GM23248 (cell line): ENCODE measurements at regions not wholly inside any gene's neighbourhood (a gene's known extent, or its start where the extent isn't known, plus 50 kb on each side); places are given as distances from the start of the nearest gene placed in this dataset.

Experiments used
- EZH2 ChIP-seq: fragments of 200-600 bp; sonication (generic); IDR thresholded peaks from 2 replicates; pipeline ENCODE4 v1.6.1; 2018; ENCODE audit warnings: antibody characterized with exemption, mild to moderate bottlenecking; ENCODE audit not compliant: insufficient read depth, poor library complexity, severe bottlenecking
- EZH2phosphoT487 ChIP-seq: fragments of 200-600 bp; sonication (generic); IDR thresholded peaks from 2 replicates; pipeline ENCODE4 v1.6.1; 2018; ENCODE audit warnings: antibody characterized with exemption, moderate library complexity, mild to moderate bottlenecking, low read depth; ENCODE audit not compliant: insufficient read depth

DNA sequence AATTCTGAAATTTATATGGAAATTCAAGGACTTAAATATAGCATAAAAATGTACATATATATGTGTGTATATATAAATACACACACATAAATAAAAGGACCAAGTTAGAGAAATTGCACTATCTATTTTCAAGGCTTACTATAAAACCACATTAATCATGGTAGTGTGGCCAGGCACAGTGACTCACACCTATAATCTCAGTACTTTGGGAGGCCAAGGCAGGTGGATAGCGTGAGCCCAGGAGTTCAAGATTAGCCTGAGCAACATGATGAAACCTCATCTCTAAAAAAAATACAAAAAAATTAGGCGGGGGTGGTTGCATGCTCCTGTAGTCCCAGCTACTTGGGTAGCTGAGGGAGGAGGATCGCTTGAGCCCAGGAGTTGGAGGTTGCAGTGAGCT, 171.4 kb upstream of the GORAB start:
- TF ChIP-seq EZH2 (no peak), EZH2phosphoT487 (no peak)
